ACC112 (cell line): ENCODE measurements at regions not wholly inside any gene's neighbourhood (a gene's known extent, or its start where the extent isn't known, plus 50 kb on each side); places are given as distances from the start of the nearest gene placed in this dataset.

Experiments
- H2AFZ ChIP-seq: fragments of 200-600 bp; sonication (generic); one replicate; pipeline ENCODE4 v1.6.0; 2017; ENCODE audit warnings: antibody characterized with exemption, low read length; ENCODE audit not compliant: unreplicated experiment
- H3K27ac ChIP-seq: fragments of 200-600 bp; sonication (generic); 2 replicates; pipeline ENCODE4 v1.5.1; 2014; ENCODE audit warnings: low read depth, mild to moderate bottlenecking, antibody characterized with exemption, low read length, moderate library complexity
- H3K27me3 ChIP-seq: fragments of 200-600 bp; sonication (generic); 2 replicates; pipeline ENCODE4 v1.6.1; 2014; ENCODE audit warnings: mild to moderate bottlenecking, antibody characterized with exemption, low read length, moderate library complexity, mixed read lengths; ENCODE audit not compliant: insufficient read depth
- H3K36me3 ChIP-seq: fragments of 200-600 bp; sonication (generic); 2 replicates; pipeline ENCODE4 v1.6.1; 2016; ENCODE audit warnings: mild to moderate bottlenecking, antibody characterized with exemption, low read length, moderate library complexity, mixed read lengths; ENCODE audit not compliant: insufficient read depth
- H3K4me1 ChIP-seq: fragments of 200-600 bp; sonication (generic); one replicate; pipeline ENCODE4 v1.6.1; 2016; ENCODE audit warnings: low read length, mixed read lengths; ENCODE audit not compliant: insufficient read depth, unreplicated experiment, control insufficient read depth
- H3K4me3 ChIP-seq: fragments of 200-600 bp; sonication (generic); 2 replicates; pipeline ENCODE4 v1.5.1; 2014; ENCODE audit warnings: mild to moderate bottlenecking, low read depth, low read length
- H3K79me2 ChIP-seq: fragments of 200-600 bp; sonication (generic); one replicate; pipeline ENCODE4 v1.6.0; 2016; ENCODE audit warnings: low read length; ENCODE audit not compliant: control insufficient read depth, unreplicated experiment, insufficient read depth

- Histone ChIP-seq H3K27me3 (peaks cover 50% of the 10 kb centered on the region), H2AFZ (no peak overlapping the region), H3K4me3 (no peak overlapping the region), H3K36me3 (no peaks in the 10 kb centered on the region), H3K27ac (no peak overlapping the region), H3K4me1 (no peaks in the 10 kb centered on the region), H3K79me2 (no peaks in the 10 kb centered on the region)
These were observed 439.2 kb upstream of the MAF start for GRCh38 chr16:80039777-80040176.

GRCh38 chr16:80038566-80038965, 438.0 kb upstream of the MAF start:
- no peaks in the 10 kb centered on the region for H3K36me3 ChIP-seq
- no peak overlapping the region for H3K27ac ChIP-seq
- no peak overlapping the region for H3K4me3 ChIP-seq
- peaks cover 39% of the 10 kb centered on the region for H3K27me3 ChIP-seq
- no peaks in the 10 kb centered on the region for H3K4me1 ChIP-seq
- H3K79me2 ChIP-seq: no peaks in the 10 kb centered on the region
- no peak overlapping the region for H2AFZ ChIP-seq

GRCh38 chr16:80034948-80035663, 434.6 kb upstream of the MAF start:
- Histone ChIP-seq H3K4me1 (no peaks in the 10 kb centered on the region), H3K36me3 (no peaks in the 10 kb centered on the region), H3K4me3 (no peak overlapping the region), H3K27ac (no peak overlapping the region), H2AFZ (no peak overlapping the region), H3K79me2 (no peaks in the 10 kb centered on the region), H3K27me3 (peaks cover 9% of the 10 kb centered on the region; the same call in 1 of the 2 replicates)

- H3K79me2 ChIP-seq: no peaks in the 10 kb centered on the region
- no peaks in the 10 kb centered on the region for H3K4me1 ChIP-seq
- no peak overlapping the region for H2AFZ ChIP-seq
- H3K27ac ChIP-seq: no peak overlapping the region
- no peak overlapping the region for H3K4me3 ChIP-seq
- H3K36me3 ChIP-seq: no peaks in the 10 kb centered on the region
- H3K27me3 ChIP-seq: peaks cover 4% of the 10 kb centered on the region; the same call in 1 of the 2 replicates
These were observed 433.9 kb upstream of the MAF start for GRCh38 chr16:80034469-80034826.

- Histone ChIP-seq H3K27ac (no peak overlapping the region), H2AFZ (no peak overlapping the region)
These were observed 433.4 kb upstream of the MAF start for GRCh38 chr16:80033783-80034468.

GRCh38 chr16:80029761-80030481, 429.4 kb upstream of the MAF start:
- no peaks in the 10 kb centered on the region for H3K79me2 ChIP-seq

More at GRCh38 chr16:80033783-80034468, 433.4 kb upstream of the MAF start:
- no peaks in the 10 kb centered on the region for H3K79me2 ChIP-seq
- H3K36me3 ChIP-seq: no peaks in the 10 kb centered on the region
- H3K27me3 ChIP-seq: no peaks in the 10 kb centered on the region; the same call in 1 of the 2 replicates
- no peaks in the 10 kb centered on the region for H3K4me1 ChIP-seq
- no peak overlapping the region for H3K4me3 ChIP-seq

GRCh38 chr16:80029381-80029630, 428.8 kb upstream of the MAF start:
- no peaks in the 10 kb centered on the region for H3K36me3 ChIP-seq

More at GRCh38 chr16:80029761-80030481, 429.4 kb upstream of the MAF start:
- H3K27ac ChIP-seq: no peak overlapping the region
- no peaks in the 10 kb centered on the region for H3K36me3 ChIP-seq
- H3K4me3 ChIP-seq: no peak overlapping the region
- no peaks in the 10 kb centered on the region for H3K27me3 ChIP-seq
- peaks cover 13% of the 10 kb centered on the region for H3K4me1 ChIP-seq
- H2AFZ ChIP-seq: no peak overlapping the region

GRCh38 chr16:80028581-80029380, 428.2 kb upstream of the MAF start:
- no peak overlapping the region for H3K4me3 ChIP-seq
- no peaks in the 10 kb centered on the region for H3K36me3 ChIP-seq
- peaks cover 21% of the 10 kb centered on the region for H3K4me1 ChIP-seq
- no peaks in the 10 kb centered on the region for H3K79me2 ChIP-seq
- H3K27ac ChIP-seq: no peak overlapping the region
- no peak overlapping the region for H2AFZ ChIP-seq
- no peaks in the 10 kb centered on the region for H3K27me3 ChIP-seq

More at GRCh38 chr16:80029381-80029630, 428.8 kb upstream of the MAF start:
- Histone ChIP-seq H3K27me3 (no peaks in the 10 kb centered on the region), H3K27ac (no peak overlapping the region), H3K4me3 (no peak overlapping the region), H3K79me2 (no peaks in the 10 kb centered on the region), H2AFZ (no peak overlapping the region), H3K4me1 (peaks cover 16% of the 10 kb centered on the region)

GRCh38 chr16:80027007-80027965, 426.7 kb upstream of the MAF start:
- Histone ChIP-seq H3K27ac (peak overlapping the region; percentile 74), H3K4me3 (peak overlapping the region; percentile 39; the same call in 1 of the 2 replicates), H3K79me2 (no peaks in the 10 kb centered on the region), H3K4me1 (peaks cover 23% of the 10 kb centered on the region), H3K36me3 (no peaks in the 10 kb centered on the region), H3K27me3 (no peaks in the 10 kb centered on the region), H2AFZ (peak overlapping the region; percentile 77)
